Pancreas (tissue), 10 donors: ENCODE measurements at regions not wholly inside any gene's neighbourhood (a gene's known extent, or its start where the extent isn't known, plus 50 kb on each side); places are given as distances from the start of the nearest gene placed in this dataset.

Experiments
- ATAC-seq, 4 donors: fragments of 200-7000 bp; cut with Tn5 transposase; one replicate each; pipeline versions ENCODE4 v1.8.0 to v1.9.1; 2020; ENCODE audit warnings: mild to moderate bottlenecking in 4 of 4, moderate library complexity in 4 of 4
- DNase-seq, 6 donors: peaks; one replicate each; pipeline ENCODE4 v3.0.0-alpha.2; 2020
- FAIRE-seq: peaks from 2 replicates; lab custom pipeline; 2012; peaks lifted over from hg19 to GRCh38; lab: Jason Lieb, UNC
- H3K27ac ChIP-seq, 4 donors: fragments of 200-600 bp; sonication (generic); 1 replicate in 3 of 4; 2 replicates in 1 of 4; pipeline versions ENCODE4 v1.5.0 to v1.8.0; 2020
- H3K27me3 ChIP-seq, 4 donors: fragments of 200-600 bp; one replicate each; pipeline ENCODE4 v1.8.0; 2021
- H3K36me3 ChIP-seq, 3 donors: fragments of 200-600 bp; sonication (generic) in 1 of 3; one replicate each; pipeline versions ENCODE4 v1.5.0 to v1.8.0; 2020 to 2021
- H3K4me1 ChIP-seq, 3 donors: fragments of 200-600 bp; one replicate each; pipeline ENCODE4 v1.8.0; 2021
- H3K4me3 ChIP-seq, 4 donors: fragments of 200-600 bp; sonication (generic) in 2 of 4; one replicate each; pipeline versions ENCODE4 v1.5.0 to v1.8.0; 2020 to 2021
- H3K9me3 ChIP-seq, 4 donors: fragments of 200-600 bp; one replicate each; pipeline ENCODE4 v1.8.0; 2021
- CTCF ChIP-seq, 4 donors: fragments of 200-600 bp; sonication (generic) in 3 of 4; IDR thresholded peaks; one replicate each; pipeline versions ENCODE4 v1.5.0 to v1.8.0; 2021; ENCODE audit warnings: antibody characterized with exemption in 4 of 4
- WGBS, 2 donors: extraction: QIAGEN DNeasy Blood & Tissue Kit; methylation state at CpG; one replicate each; pipeline ENCODE4 v1.1.7; 2013; 5-methylcytosine and 5-hydroxymethylcytosine counted together
- intact Hi-C, 3 donors: fragments of 100-400 bp; cut with DNase I; formaldehyde crosslinking; loops; one replicate each; pipeline versions ENCODE4 v1.11.1 to v1.14.2; 2022
- donor health status: healthy with polysubstance abuse.
- donor health status: DM: no; HTN: no; CAD: no; lungs with moderate emphysema.
- donor health status: DM: no; HTN: no; CAD: no.
- donor health status: control.
- donor health status: control.
- donor health status: Bipolar disorder and iron deficiency.
- donor health status: DM: yes; HTN: yes; CAD: no.
- donor health status: DM: no; HTN: no; CAD: no.
- donor health status: DM: no; HTN: no; CAD: no.
- donor health status: DM: yes; HTN: yes; CAD: no.

- Histone ChIP-seq H3K4me1 (no peaks in the 10 kb centered on the region), H3K9me3 (no peaks in the 10 kb centered on the region), H3K27me3 (no peaks in the 10 kb centered on the region), H3K36me3 (no peaks in the 10 kb centered on the region), H3K4me3 (no peak overlapping the region), H3K27ac (no peak overlapping the region)
- no peak for TF ChIP-seq CTCF (IDR thresholded peaks at IDR 0.05)
- intact Hi-C loops: no loop called here
- no peak for ATAC-seq
- WGBS, 2 donors: 77% methylated on average over 3 of the region's 3 CpGs
- no peak for FAIRE-seq
- no peak for DNase-seq
These were observed 351.5 kb downstream of the PLPP3 start for GRCh38 chr1:56227886-56228285.

GRCh38 chr1:56227401-56227800, 352.0 kb downstream of the PLPP3 start:
- no peak for DNase-seq
- Histone ChIP-seq H3K4me1 (no peaks in the 10 kb centered on the region), H3K27ac (no peak overlapping the region), H3K36me3 (no peaks in the 10 kb centered on the region), H3K9me3 (no peaks in the 10 kb centered on the region), H3K4me3 (no peak overlapping the region), H3K27me3 (no peaks in the 10 kb centered on the region)
- no peak for ATAC-seq
- intact Hi-C loops: no loop called here
- no peak for FAIRE-seq
- TF ChIP-seq CTCF (IDR thresholded peaks at IDR 0.05): no peak
- 88 to 100% methylated on average over 1 of the region's 1 CpG for WGBS, 2 donors

- FAIRE-seq (no peak), DNase-seq (no peak), ATAC-seq (no peak)
- no peak overlapping the region for H3K27ac ChIP-seq
- no peaks in the 10 kb centered on the region for H3K27me3 ChIP-seq
- H3K4me3 ChIP-seq: no peak overlapping the region
- TF ChIP-seq CTCF (IDR thresholded peaks at IDR 0.05): no peak
- intact Hi-C loops: no loop called here
- no peaks in the 10 kb centered on the region for H3K9me3 ChIP-seq
- H3K4me1 ChIP-seq: no peaks in the 10 kb centered on the region
- 24 to 41% methylated on average over 1 of the region's 1 CpG for WGBS, 2 donors
- H3K36me3 ChIP-seq: no peaks in the 10 kb centered on the region
These were observed 353.2 kb downstream of the PLPP3 start for GRCh38 chr1:56225964-56226815.

- H3K9me3 ChIP-seq: no peaks in the 10 kb centered on the region
- no peaks in the 10 kb centered on the region for H3K27me3 ChIP-seq
- DNase-seq: no peak
- no peaks in the 10 kb centered on the region for H3K36me3 ChIP-seq
- no peak for ATAC-seq
- 87 to 90% methylated on average over 2 of the region's 2 CpGs for WGBS, 2 donors
- no peak overlapping the region for H3K27ac ChIP-seq
- no peak overlapping the region for H3K4me3 ChIP-seq
- FAIRE-seq: no peak
- H3K4me1 ChIP-seq: no peaks in the 10 kb centered on the region
- intact Hi-C loops: no loop called here
- TF ChIP-seq CTCF (IDR thresholded peaks at IDR 0.05): no peak
These were observed 355.4 kb downstream of the PLPP3 start for GRCh38 chr1:56223968-56224367.

GRCh38 chr1:56222914-56223540, 356.3 kb downstream of the PLPP3 start:
- H3K9me3 ChIP-seq: no peaks in the 10 kb centered on the region
- H3K36me3 ChIP-seq: no peaks in the 10 kb centered on the region
- intact Hi-C loops: no loop called here
- no peaks in the 10 kb centered on the region for H3K4me1 ChIP-seq
- ATAC-seq: no peak
- no peak for TF ChIP-seq CTCF (IDR thresholded peaks at IDR 0.05)
- no peak for FAIRE-seq
- DNase-seq: no peak
- no peaks in the 10 kb centered on the region for H3K27me3 ChIP-seq
- H3K4me3 ChIP-seq: no peak overlapping the region
- no peak overlapping the region for H3K27ac ChIP-seq
